ENCODE measurements at regions not wholly inside any gene's neighbourhood (a gene's known extent, or its start where the extent isn't known, plus 50 kb on each side); places are given as distances from the start of the nearest gene placed in this dataset.

DNA sequence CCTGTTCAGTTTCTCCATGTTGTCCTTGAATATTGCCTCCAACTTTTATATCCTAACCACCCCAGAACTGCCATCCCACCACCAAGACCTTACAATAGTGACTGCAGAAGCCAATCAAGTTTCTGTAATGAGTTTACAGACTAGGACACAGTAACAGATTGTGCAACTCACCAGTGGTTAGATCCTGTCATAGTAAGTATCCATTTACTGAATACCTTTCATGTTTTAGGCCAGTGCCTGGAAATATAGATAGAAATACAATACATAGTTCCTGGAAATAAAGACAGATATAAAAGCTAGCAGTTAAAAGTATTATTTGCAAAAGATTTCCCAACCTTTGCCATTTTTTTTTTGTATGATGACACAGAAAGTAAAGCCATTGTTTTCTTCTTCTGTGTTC lies 471.8 kb upstream of the BTBD3 start:
- intact Hi-C loops (cut with DNase I): no loop called here
- no peak for ATAC-seq

GRCh38 chr20:11447371-11448100 lies 470.2 kb upstream of the BTBD3 start:
- DNase-seq (no peak), ATAC-seq (no peak)
- intact Hi-C loops (cut with DNase I): no loop called here

More for the DNA sequence above, 471.8 kb upstream of the BTBD3 start:
- DNase-seq: no peak

DNA sequence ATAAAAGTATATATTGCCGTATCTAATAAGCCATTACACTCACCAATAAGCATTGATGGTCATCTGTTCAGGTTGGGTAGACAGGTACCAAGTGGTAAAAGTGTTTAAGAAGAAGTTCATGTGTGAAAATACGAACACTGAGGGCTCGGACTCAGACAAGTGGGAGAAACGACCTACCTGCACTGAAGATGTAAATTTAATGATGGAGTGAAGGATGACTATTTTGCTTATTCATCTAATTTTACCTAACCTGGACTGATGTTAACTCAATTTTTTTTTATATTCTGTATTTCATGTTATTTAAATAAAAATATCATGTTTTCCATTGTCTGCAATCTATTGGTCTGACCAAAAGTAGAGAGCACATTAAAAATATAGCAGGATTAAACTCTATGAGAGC lies 469.1 kb upstream of the BTBD3 start:
- intact Hi-C loops (cut with DNase I): no loop called here
- no peak for DNase-seq
- ATAC-seq: no peak

- intact Hi-C loops (cut with DNase I): no loop called here
- no peak for ATAC-seq
- DNase-seq: no peak
These were observed 465.9 kb upstream of the BTBD3 start for GRCh38 chr20:11451793-11452291.

DNA sequence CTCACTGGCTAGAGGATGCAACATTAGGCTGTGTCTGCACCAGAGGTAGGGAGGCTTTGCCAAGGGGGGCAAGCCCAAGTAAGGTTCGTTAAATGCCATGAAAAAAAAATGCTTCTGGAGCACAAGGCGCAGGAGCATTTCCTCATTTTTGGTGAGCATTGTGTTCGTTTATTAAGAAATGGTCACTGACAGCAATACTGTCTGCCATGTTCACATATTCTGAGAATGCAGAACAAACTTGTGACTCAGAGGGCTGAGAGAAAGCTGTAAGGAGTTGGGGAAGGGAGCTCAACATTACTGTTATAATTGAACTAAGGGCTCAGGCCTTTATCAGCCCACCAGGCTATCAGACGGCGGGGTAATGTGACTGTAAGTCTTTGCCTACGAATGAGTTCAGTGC lies 465.4 kb upstream of the BTBD3 start:
- ATAC-seq (no peak), DNase-seq (no peak)
- intact Hi-C loops (cut with DNase I): no loop called here

- DNase-seq: no peak
- intact Hi-C loops (cut with DNase I): no loop called here
- no peak for ATAC-seq
These were observed 464.3 kb upstream of the BTBD3 start for GRCh38 chr20:11453430-11453829.

DNA sequence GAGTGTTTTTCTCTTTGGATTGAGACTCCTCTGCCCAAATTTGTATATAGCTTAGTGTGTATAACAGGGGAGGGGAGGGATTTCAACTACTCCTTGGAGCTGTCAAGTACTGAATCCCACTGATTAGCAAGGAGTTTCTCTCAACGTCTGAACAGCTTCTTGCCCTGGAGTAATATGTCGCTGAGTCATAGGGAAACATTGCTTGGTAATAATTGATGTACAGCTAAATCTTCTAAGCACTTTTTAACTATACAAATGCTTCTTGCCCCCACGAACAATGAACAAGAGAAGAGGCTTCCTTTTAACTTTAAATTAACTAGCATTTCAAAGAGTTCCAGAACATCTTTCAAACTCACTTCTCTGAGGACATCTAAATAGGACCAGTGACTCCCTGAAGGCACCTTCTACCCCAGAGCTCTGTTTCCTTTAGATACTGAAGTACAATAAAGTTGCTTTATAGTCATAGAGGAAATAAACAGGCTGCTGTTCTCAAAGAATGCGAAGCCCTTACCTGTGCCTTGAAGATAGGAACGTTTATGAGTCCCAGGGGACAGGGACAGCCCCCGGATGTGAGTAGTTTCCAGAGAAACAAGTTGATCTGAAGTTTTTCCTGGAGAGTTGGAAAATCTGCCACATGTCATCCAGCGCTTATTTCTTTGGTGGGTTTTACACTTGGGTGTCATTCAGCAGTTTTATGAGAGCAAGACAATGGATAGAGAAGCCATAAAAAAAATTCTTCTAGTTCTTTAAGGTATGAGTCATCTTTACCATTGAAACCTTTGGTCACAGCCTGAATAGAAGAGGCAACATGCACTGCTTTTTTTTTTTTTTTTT lies 462.5 kb upstream of the BTBD3 start:
- intact Hi-C loops (cut with DNase I): no loop called here
- DNase-seq (no peak), ATAC-seq (no peak)

DNA sequence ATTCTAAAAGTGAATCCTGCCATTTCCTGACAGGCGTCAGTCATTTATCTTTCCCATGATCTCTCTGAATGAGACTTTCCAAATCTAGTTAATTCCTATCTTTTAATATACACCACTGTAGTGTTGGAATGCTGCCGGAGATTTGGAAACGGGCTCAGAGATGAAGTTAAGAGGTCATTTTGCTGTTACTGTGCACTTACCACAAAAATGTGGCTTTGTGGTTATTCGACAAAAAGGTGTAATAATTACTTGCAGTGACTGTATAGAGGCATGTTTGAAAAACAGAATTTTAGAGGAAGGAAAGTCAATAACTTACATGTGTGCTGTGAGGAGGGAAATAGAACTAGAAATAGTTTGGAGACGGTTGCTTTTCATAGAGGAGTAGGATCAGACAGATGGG lies 460.2 kb upstream of the BTBD3 start:
- no peak for ATAC-seq
- intact Hi-C loops (cut with DNase I): no loop called here
- no peak for DNase-seq

DNA sequence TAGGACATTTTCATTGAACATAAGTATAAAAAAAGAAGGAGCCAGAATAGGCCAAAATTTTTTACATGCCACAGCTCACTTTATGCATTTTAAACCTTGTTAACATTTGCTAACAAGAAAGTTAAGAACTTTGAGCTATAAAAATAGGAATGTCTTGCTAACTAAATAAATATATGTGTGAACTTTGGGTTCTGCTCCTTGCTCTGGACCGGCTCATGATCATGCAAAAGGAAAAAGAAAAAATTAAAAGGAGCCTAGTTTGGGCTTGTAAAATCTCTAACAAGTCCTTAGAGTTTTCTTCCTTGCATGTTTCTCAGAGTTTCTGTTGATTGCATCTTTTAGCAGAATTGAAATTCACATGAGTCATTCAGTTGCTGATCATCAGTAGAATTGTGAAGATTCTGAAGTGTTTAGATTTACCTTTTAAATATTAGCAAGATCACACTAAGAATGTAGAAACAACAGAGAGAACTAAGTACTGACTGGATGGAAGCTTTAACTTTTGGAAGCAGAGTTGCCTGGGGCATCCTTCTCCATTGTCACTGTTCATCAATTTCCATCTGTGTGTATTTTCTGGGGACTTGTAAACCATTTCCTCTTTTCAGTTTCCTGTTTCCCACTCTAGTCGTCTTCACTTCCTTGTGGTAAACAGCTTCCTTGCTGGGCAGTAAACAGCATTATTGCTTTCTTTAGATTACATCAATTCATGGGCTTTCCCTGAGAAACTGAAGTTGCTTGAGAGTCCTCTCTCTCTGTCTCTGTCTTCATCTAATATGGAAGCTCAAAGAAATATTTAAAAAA lies 458.4 kb upstream of the BTBD3 start:
- no peak for DNase-seq
- no peak for ATAC-seq
- intact Hi-C loops (cut with DNase I): no loop called here

- DNase-seq (no peak), ATAC-seq (no peak)
- intact Hi-C loops (cut with DNase I): no loop called here
These were observed 450.3 kb upstream of the BTBD3 start for GRCh38 chr20:11467436-11467835.

DNA sequence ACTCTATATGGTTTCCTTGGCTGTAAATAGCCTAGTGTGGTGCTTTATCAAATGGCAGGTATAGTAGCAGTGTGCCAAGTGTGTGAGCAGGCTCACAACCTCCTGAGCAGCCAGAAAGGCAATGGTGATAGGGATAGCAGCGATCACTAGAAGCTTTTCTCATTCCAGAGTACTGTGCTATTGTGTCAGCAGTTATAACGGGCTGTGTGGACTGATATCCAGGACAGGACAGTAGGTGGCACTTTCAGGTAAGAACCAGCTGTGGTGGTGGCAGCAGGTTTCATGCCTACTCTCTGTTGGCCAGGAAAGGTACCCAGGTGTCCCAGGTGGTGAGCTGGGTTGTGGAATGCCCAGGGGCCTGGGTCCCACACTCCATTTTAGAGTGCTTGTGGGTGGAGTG lies 448.8 kb upstream of the BTBD3 start:
- no peak for DNase-seq
- intact Hi-C loops (cut with DNase I): no loop called here
- no peak for ATAC-seq

DNA sequence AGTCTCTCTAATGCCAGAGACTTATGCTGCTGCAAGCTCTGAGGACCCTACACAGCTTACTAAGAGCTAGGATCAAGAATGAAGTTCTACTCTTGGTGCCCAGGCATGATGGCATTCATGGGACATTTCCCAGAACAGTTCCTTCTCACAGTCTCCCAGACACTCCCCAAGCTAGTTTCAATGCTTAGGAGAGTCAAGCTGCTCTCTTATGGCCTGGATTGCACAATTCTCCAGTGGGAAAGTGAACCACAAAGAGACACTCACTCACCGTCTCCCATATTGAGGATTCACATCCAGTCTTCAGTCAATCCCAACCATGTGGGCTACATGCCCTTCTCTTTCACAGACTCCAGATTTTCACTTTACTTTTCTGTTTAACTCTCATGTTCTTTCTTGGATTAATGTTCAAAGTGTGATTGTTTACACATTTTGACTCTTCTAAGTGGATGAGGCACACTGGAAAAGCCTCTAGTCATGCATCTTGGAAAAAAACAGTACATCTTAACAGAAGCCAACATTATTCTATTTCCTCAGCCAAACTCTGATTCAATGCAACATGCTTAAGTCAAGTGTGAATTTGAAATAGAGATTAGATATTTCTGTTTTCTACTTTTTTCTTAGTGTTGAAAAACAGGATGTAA lies 447.8 kb upstream of the BTBD3 start:
- DNase-seq (no peak), ATAC-seq (peak; percentile 15 to 59)
- intact Hi-C loops (cut with DNase I): no loop called here

- intact Hi-C loops (cut with DNase I): no loop called here
- no peak for ATAC-seq
- no peak for DNase-seq
These were observed 443.7 kb upstream of the BTBD3 start for GRCh38 chr20:11473983-11474382.

GRCh38 chr20:11483697-11484096 lies 434.0 kb upstream of the BTBD3 start:
- intact Hi-C loops (cut with DNase I): no loop called here
- no peak for DNase-seq
- no peak for ATAC-seq

DNA sequence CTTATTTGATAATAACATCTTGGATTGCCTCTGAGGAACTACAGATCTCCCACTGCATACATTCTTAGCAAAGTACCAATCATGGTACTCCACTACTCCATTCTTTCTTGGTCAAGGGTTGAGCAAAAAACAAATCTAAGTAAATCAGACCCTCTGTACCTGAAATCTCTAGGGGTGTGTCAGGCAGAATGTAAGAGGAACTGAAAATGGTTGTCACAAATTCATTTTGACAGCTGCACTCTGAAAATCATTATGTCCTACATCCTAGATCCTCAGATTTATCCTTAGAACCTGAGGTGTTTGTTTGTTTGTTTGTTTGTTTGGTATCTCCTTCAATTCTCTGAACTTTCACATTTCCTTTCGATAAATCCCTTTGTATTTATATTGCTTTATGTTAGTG lies 433.2 kb upstream of the BTBD3 start:
- ATAC-seq (no peak), DNase-seq (no peak)
- intact Hi-C loops (cut with DNase I): no loop called here

- intact Hi-C loops (cut with DNase I): no loop called here
- DNase-seq (no peak), ATAC-seq (no peak)
These were observed 425.3 kb upstream of the BTBD3 start for GRCh38 chr20:11492386-11492785.

DNA sequence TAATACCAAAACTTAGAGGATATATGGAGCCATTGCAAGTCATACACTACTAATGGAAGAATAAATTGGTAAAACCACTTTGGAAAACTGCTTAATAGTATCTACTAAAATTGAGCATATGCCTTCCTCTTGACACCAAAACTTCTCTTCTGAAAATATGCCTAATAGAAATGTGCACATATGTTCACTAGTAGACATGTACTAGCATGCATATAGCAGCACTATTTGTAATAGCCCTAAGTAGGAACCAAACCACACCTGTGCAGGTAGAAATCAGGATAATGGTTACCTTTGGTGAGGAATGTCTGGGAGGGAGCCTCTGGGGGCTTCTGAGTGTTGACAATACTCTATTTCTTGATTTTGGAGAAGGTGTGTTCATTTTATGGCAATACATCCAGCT lies 424.8 kb upstream of the BTBD3 start:
- DNase-seq: no peak
- intact Hi-C loops (cut with DNase I): no loop called here
- ATAC-seq: no peak

DNA sequence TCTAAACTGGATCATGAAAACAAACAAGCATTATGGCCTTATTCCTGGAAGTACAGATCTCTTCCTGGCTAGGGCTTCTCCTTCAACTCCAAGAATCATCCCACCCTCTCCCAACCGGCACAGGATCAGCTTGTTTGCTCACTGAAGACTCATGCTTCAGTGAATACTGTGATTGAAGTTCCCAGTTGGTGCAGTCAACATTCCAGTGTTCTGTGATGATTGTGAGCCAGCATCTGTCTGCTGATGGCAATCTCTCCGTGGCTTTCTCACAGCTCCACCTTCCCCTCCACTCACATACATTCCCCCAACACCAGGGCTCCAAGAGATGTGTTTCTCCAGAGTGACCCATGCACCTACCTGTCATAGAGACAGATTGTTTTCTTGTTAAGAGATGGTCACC lies 421.3 kb upstream of the BTBD3 start:
- DNase-seq (no peak), ATAC-seq (no peak)
- intact Hi-C loops (cut with DNase I): no loop called here

DNA sequence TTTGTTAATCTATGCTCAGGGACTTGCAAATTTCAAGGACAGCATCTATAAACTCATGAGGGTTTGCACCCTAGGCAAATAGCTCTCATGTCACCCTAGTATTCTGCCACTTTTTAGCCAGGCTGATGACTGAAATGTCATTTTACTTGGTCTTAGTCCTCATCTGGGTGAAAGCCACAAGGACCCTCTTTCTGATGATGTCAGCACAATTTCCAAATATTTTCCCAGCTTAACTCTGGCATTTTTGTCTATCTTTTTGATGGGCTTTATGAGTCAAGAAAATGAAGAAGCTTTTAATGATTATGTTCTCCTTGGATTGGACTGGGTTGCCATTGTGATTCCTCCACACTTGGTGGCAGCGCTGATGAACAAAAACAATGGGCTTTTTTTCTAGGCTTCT lies 420.1 kb upstream of the BTBD3 start:
- ATAC-seq (no peak), DNase-seq (no peak)
- intact Hi-C loops (cut with DNase I): no loop called here

All from left cardiac atrium (tissue), 4 donors.